Mammary epithelial cell (primary cell): ENCODE measurements at regions not wholly inside any gene's neighbourhood (a gene's known extent, or its start where the extent isn't known, plus 50 kb on each side); places are given as distances from the start of the nearest gene placed in this dataset.

ENCODE experiments used
- CTCF ChIP-seq, 2 donors: IDR thresholded peaks in 1 of 2; conservative IDR thresholded peaks in 1 of 2; 2 replicates each; pipeline ENCODE4 v1.5.1; 2011 to 2012; ENCODE audit warnings: inconsistent platforms in 2 of 2, low read length in 2 of 2, mild to moderate bottlenecking in 2 of 2, control low read depth in 1 of 2, low read depth in 1 of 2; ENCODE audit not compliant: insufficient read depth in 1 of 2; ENCODE audit errors: extremely low read depth in 1 of 2
- EZH2 ChIP-seq: IDR thresholded peaks from 2 replicates; pipeline ENCODE4 v1.6.1; 2012; ENCODE audit warnings: low read length, inconsistent platforms, borderline replicate concordance

DNA sequence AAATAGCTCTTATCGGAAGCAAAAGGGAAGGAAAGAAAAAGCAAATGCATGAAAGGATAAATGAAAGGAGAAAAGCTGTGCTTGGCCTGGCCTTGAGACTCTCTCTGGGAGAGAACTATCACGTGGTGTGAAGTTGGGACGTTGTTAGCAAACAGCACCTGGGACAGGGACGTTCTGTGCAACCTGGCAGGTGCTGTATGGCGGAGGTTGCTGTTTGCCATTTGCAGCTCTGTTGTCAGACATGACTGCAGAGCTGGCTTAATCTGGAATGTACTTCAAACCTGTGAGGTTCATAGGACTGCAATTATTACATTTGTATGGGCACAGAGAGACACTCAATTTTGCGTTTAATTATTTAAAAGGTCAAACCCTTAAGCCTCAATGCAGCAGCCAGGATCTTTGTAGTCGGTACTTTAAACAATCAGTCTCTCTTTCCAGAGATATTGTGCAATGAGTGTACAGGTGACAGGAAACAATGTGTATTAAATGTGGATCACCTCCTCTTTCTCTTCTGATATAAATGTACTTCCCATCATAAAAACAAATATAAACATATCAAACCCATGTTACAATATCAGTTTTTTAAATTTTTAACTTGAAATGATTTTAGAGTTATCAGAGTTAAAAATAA, 800.5 kb upstream of the KCND2 start:
- no peak for TF ChIP-seq CTCF (conservative IDR thresholded peaks at IDR 0.05 in 1 of 2, IDR thresholded peaks at IDR 0.05 in 1 of 2; ENCODE audit: extremely low read depth in 1 of 2, insufficient read depth in 1 of 2, low read depth in 1 of 2, low read length in 2 of 2)
- no peak for TF ChIP-seq EZH2
